ENCODE measurements at regions not wholly inside any gene's neighbourhood (a gene's known extent, or its start where the extent isn't known, plus 50 kb on each side); places are given as distances from the start of the nearest gene placed in this dataset.

DNA sequence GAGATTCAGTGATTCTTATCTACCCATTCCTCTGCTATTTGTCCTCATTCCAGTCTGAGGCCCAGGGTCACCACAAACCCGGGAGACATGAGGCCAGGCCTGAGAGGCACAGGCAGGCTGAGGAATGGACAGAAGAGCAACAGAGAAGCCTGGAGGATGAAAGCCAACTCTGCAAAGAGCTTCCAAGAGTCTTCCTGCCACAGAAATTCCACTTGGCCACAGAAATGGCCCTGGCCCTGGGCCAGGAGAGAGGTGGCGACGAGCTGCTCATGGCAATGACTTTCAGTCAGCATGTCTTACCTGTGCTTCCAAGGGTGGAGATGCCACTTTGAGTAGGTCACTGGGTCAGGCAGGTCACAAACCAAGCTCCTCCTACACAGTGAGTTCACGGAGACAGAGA, 155.3 kb upstream of the PKDCC start:
- TF ChIP-seq EZH2 (optimal IDR thresholded peaks at IDR 0.05; ENCODE audit: low read depth, low read length) (no peak), EZH2phosphoT487 (IDR thresholded peaks at IDR 0.05; ENCODE audit: low read length) (no peak)
- TF ChIP-seq, protein P1, sequence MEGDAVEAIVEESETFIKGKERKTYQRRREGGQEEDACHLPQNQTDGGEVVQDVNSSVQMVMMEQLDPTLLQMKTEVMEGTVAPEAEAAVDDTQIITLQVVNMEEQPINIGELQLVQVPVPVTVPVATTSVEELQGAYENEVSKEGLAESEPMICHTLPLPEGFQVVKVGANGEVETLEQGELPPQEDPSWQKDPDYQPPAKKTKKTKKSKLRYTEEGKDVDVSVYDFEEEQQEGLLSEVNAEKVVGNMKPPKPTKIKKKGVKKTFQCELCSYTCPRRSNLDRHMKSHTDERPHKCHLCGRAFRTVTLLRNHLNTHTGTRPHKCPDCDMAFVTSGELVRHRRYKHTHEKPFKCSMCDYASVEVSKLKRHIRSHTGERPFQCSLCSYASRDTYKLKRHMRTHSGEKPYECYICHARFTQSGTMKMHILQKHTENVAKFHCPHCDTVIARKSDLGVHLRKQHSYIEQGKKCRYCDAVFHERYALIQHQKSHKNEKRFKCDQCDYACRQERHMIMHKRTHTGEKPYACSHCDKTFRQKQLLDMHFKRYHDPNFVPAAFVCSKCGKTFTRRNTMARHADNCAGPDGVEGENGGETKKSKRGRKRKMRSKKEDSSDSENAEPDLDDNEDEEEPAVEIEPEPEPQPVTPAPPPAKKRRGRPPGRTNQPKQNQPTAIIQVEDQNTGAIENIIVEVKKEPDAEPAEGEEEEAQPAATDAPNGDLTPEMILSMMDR (IDR thresholded peaks at IDR 0.05; ENCODE audit: low read length): no peak
- DNase-seq: no peak
- no peaks in the 10 kb centered on the region for H3K9me3 ChIP-seq (replicated peaks; ENCODE audit: insufficient read depth, low read length)
- no peak overlapping the region for H3K4me3 ChIP-seq (ENCODE audit: low read length)
- H3K79me2 ChIP-seq (ENCODE audit: low read length): no peaks in the 10 kb centered on the region
- no peak overlapping the region for H3K4me2 ChIP-seq (ENCODE audit: low read depth, low read length)
- H4K20me1 ChIP-seq (ENCODE audit: insufficient read depth, low read length): no peaks in the 10 kb centered on the region
- H2AFZ ChIP-seq (ENCODE audit: low read length): no peak overlapping the region
- no peaks in the 10 kb centered on the region; the same call in none of the 2 replicates for H3F3A ChIP-seq (ENCODE audit: insufficient read depth, low read length)
- H3K27ac ChIP-seq (ENCODE audit: low read length): no peak overlapping the region
- no peaks in the 10 kb centered on the region for H3K27me3 ChIP-seq (replicated peaks; ENCODE audit: insufficient read depth, low read length)
- no peaks in the 10 kb centered on the region for H3K36me3 ChIP-seq (replicated peaks; ENCODE audit: insufficient read depth, low read length)
- no peak overlapping the region for H3K9ac ChIP-seq (ENCODE audit: low read length)
- H3K4me1 ChIP-seq (ENCODE audit: low read length): peaks cover 18% of the 10 kb centered on the region
- H3K9me2 ChIP-seq (replicated peaks; ENCODE audit: insufficient read depth, low read length): no peaks in the 10 kb centered on the region

DNA sequence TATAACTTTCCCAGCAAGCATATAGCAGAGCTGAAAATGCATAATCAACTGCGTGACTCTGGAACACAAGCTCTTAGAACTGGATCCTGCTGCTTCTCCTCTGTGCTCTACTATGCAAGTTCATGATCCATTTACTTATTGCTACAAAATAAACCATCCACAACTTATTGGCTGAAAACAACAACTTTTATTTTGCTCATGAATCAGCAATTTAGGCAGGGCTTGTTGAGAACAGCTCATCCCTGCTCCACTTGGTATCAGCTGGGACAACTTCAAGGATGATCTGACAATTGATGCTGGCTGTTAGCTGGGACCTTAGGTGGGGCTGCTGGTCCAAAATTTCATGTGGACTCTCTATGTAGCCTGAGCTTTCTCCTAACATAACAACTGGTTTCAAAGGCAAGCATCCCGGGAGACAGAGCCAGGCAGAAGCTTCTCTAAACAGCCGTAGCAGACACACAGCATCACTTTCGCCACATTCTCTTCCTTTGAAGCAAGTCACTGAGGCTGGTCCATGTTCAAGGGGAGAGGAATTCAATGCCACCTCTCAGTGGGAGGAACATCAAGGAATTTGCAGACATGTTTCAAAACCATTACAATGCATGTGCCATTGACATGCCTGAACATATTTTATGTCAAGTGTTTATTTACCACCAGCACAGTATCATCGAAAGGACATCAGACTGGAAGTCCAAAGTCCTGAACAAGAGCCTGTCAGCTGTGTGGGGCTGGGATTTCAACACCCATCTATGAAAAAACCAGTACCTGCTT, 153.1 kb upstream of the PKDCC start:
- Histone ChIP-seq H3K9me2 (replicated peaks; ENCODE audit: insufficient read depth, low read length) (no peaks in the 10 kb centered on the region), H3K4me2 (ENCODE audit: low read depth, low read length) (no peak overlapping the region), H3K36me3 (replicated peaks; ENCODE audit: insufficient read depth, low read length) (no peaks in the 10 kb centered on the region), H3K27me3 (replicated peaks; ENCODE audit: insufficient read depth, low read length) (no peaks in the 10 kb centered on the region), H3K4me1 (ENCODE audit: low read length) (peaks cover 19% of the 10 kb centered on the region), H3K79me2 (ENCODE audit: low read length) (no peaks in the 10 kb centered on the region), H2AFZ (ENCODE audit: low read length) (no peak overlapping the region), H3K27ac (ENCODE audit: low read length) (no peak overlapping the region), H4K20me1 (ENCODE audit: insufficient read depth, low read length) (no peaks in the 10 kb centered on the region), H3K9ac (ENCODE audit: low read length) (no peak overlapping the region), H3K9me3 (replicated peaks; ENCODE audit: insufficient read depth, low read length) (no peaks in the 10 kb centered on the region), H3F3A (ENCODE audit: insufficient read depth, low read length) (no peaks in the 10 kb centered on the region; the same call in none of the 2 replicates), H3K4me3 (ENCODE audit: low read length) (no peak overlapping the region)
- TF ChIP-seq EZH2 (optimal IDR thresholded peaks at IDR 0.05; ENCODE audit: low read depth, low read length) (no peak), EZH2phosphoT487 (IDR thresholded peaks at IDR 0.05; ENCODE audit: low read length) (no peak)
- TF ChIP-seq, protein P1 (IDR thresholded peaks at IDR 0.05; ENCODE audit: low read length): no peak
- DNase-seq: no peak

DNA sequence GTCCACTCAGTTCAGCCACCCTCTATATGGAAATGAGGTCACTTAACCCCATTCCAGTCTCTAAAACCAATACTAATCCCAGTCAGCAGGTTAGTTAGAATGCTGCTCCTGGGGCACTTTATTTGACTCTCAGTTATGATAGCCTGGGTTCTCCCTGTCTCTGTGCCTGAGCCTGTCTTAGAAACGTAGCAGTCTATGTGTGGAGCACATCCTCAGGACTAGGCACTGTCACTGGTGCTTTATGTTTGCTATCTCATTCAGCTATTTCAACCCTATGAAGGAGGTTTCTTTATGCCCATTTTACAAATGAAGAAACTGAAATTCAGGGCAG, 152.5 kb upstream of the PKDCC start:
- Histone ChIP-seq H3K9me3 (replicated peaks; ENCODE audit: insufficient read depth, low read length) (no peaks in the 10 kb centered on the region), H3K9me2 (replicated peaks; ENCODE audit: insufficient read depth, low read length) (no peaks in the 10 kb centered on the region), H3K4me1 (ENCODE audit: low read length) (peaks cover 19% of the 10 kb centered on the region), H2AFZ (ENCODE audit: low read length) (no peak overlapping the region), H3K27me3 (replicated peaks; ENCODE audit: insufficient read depth, low read length) (no peaks in the 10 kb centered on the region), H4K20me1 (ENCODE audit: insufficient read depth, low read length) (no peaks in the 10 kb centered on the region), H3K9ac (ENCODE audit: low read length) (no peak overlapping the region), H3K79me2 (ENCODE audit: low read length) (no peaks in the 10 kb centered on the region), H3K27ac (ENCODE audit: low read length) (no peak overlapping the region), H3F3A (ENCODE audit: insufficient read depth, low read length) (no peaks in the 10 kb centered on the region; the same call in none of the 2 replicates), H3K4me2 (ENCODE audit: low read depth, low read length) (no peak overlapping the region), H3K36me3 (replicated peaks; ENCODE audit: insufficient read depth, low read length) (no peaks in the 10 kb centered on the region), H3K4me3 (ENCODE audit: low read length) (no peak overlapping the region)
- no peak for DNase-seq
- no peak for TF ChIP-seq EZH2phosphoT487 (IDR thresholded peaks at IDR 0.05; ENCODE audit: low read length)
- no peak for TF ChIP-seq EZH2 (optimal IDR thresholded peaks at IDR 0.05; ENCODE audit: low read depth, low read length)
- TF ChIP-seq, protein P1 (IDR thresholded peaks at IDR 0.05; ENCODE audit: low read length): no peak

Measured in MM.1S (cell line).